ENCODE measurements at regions not wholly inside any gene's neighbourhood (a gene's known extent, or its start where the extent isn't known, plus 50 kb on each side); places are given as distances from the start of the nearest gene placed in this dataset.

GRCh38 chrX:74133156-74133796, 170.7 kb upstream of the ZCCHC13 start:
- Histone ChIP-seq H3K4me3 (no peak overlapping the region), H3K9me3 (no peaks in the 10 kb centered on the region), H3K27ac (no peak overlapping the region), H3K36me3 (no peaks in the 10 kb centered on the region), H3K27me3 (no peaks in the 10 kb centered on the region), H3K4me1 (no peaks in the 10 kb centered on the region)
- TF ChIP-seq CTCF (IDR thresholded peaks at IDR 0.05), result peak; percentile 52 to 63
- intact Hi-C loops (cut with DNase I; ENCODE audit: low total_unique reads), result loop anchor here (5.0 kb wide), 1 partner anchor 276 kb away; no protein-coding TSS in a partner anchor
- DNase-seq, result no peak

- no peaks in the 10 kb centered on the region for H3K27me3 ChIP-seq
- no peak overlapping the region for H3K4me3 ChIP-seq
- no peaks in the 10 kb centered on the region for H3K4me1 ChIP-seq
- intact Hi-C loops (cut with DNase I; ENCODE audit: low total_unique reads), result loop anchor here (5.0 kb wide), 1 partner anchor 275 kb away; no protein-coding TSS in a partner anchor
- H3K36me3 ChIP-seq, result peaks cover 0 to 10% (median 4%) of the 10 kb centered on the region in 3 donors
- no peak overlapping the region for H3K27ac ChIP-seq
- DNase-seq, result no peak
- no peaks in the 10 kb centered on the region for H3K9me3 ChIP-seq
- no peak for TF ChIP-seq CTCF (IDR thresholded peaks at IDR 0.05)
Observed at GRCh38 chrX:74132280-74132679, 171.7 kb upstream of the ZCCHC13 start.

GRCh38 chrX:74119016-74119910, 184.7 kb upstream of the ZCCHC13 start:
- Histone ChIP-seq H3K27me3 (no peaks in the 10 kb centered on the region), H3K4me3 (no peak overlapping the region), H3K4me1 (peaks cover 0 to 3% (median 0%) of the 10 kb centered on the region in 4 donors), H3K36me3 (peaks cover 29 to 35% (median 31%) of the 10 kb centered on the region in 3 donors), H3K9me3 (peaks cover 0 to 11% (median 9%) of the 10 kb centered on the region in 3 donors), H3K27ac (no peak overlapping the region)
- intact Hi-C loops (cut with DNase I; ENCODE audit: low total_unique reads), result no loop called here
- DNase-seq, result no peak
- no peak for TF ChIP-seq CTCF (IDR thresholded peaks at IDR 0.05)

- Histone ChIP-seq H3K9me3 (peaks cover 0 to 11% (median 9%) of the 10 kb centered on the region in 3 donors), H3K27me3 (no peaks in the 10 kb centered on the region), H3K27ac (no peak overlapping the region)
Observed at GRCh38 chrX:74117962-74118902, 185.7 kb upstream of the ZCCHC13 start.

More at GRCh38 chrX:74117962-74118902, 185.7 kb upstream of the ZCCHC13 start:
- Histone ChIP-seq H3K36me3 (peaks cover 26 to 33% (median 28%) of the 10 kb centered on the region in 3 donors), H3K4me1 (peaks cover 0 to 3% (median 0%) of the 10 kb centered on the region in 4 donors), H3K4me3 (no peak overlapping the region)
- DNase-seq, result no peak
- intact Hi-C loops (cut with DNase I; ENCODE audit: low total_unique reads), result no loop called here
- TF ChIP-seq CTCF (IDR thresholded peaks at IDR 0.05), result no peak
